GM19035 (cell line): ENCODE measurements at regions not wholly inside any gene's neighbourhood (a gene's known extent, or its start where the extent isn't known, plus 50 kb on each side); places are given as distances from the start of the nearest gene placed in this dataset.

Source experiments
- ATAC-seq: cut with Tn5 transposase; IDR thresholded peaks from one replicate; pipeline ENCODE4 v1.9.1; 2021; ENCODE audit not compliant: unreplicated experiment

GRCh38 chr3:16103472-16103871 is 71.0 kb upstream of the GALNT15 start:
- ATAC-seq, result no peak

GRCh38 chr3:16104156-16104555 is 70.3 kb upstream of the GALNT15 start:
- ATAC-seq, result no peak

GRCh38 chr3:16106050-16106449 is 68.4 kb upstream of the GALNT15 start:
- ATAC-seq, result no peak

GRCh38 chr3:16108424-16108823 is 66.1 kb upstream of the GALNT15 start:
- ATAC-seq, result no peak

- no peak for ATAC-seq
Observed at GRCh38 chr3:16109929-16110328, 64.6 kb upstream of the GALNT15 start.

- ATAC-seq, result no peak
Observed at GRCh38 chr3:16112910-16113504, 61.5 kb upstream of the GALNT15 start.

- no peak for ATAC-seq
Observed at GRCh38 chr3:16113704-16114103, 60.8 kb upstream of the GALNT15 start.

GRCh38 chr3:16114429-16114828 is 60.1 kb upstream of the GALNT15 start:
- no peak for ATAC-seq

GRCh38 chr3:16114930-16115329 is 59.5 kb upstream of the GALNT15 start:
- ATAC-seq, result no peak

GRCh38 chr3:16118396-16118795 is 56.1 kb upstream of the GALNT15 start:
- no peak for ATAC-seq

GRCh38 chr3:16119887-16120286 is 54.6 kb upstream of the GALNT15 start:
- no peak for ATAC-seq

- ATAC-seq, result no peak
Observed at GRCh38 chr3:16121391-16121790, 53.1 kb upstream of the GALNT15 start.

- ATAC-seq, result no peak
Observed at GRCh38 chr3:16122155-16122554, 52.3 kb upstream of the GALNT15 start.

GRCh38 chr3:16122661-16123060 is 51.8 kb upstream of the GALNT15 start:
- no peak for ATAC-seq

- ATAC-seq, result no peak
Observed at GRCh38 chr3:16124636-16125035, 49.8 kb upstream of the GALNT15 start.
